H1 (cell line): ENCODE measurements at regions not wholly inside any gene's neighbourhood (a gene's known extent, or its start where the extent isn't known, plus 50 kb on each side); places are given as distances from the start of the nearest gene placed in this dataset.

ENCODE experiments used
- CTCF ChIP-seq, 3 experiments: IDR thresholded peaks; 1 replicate in 2 of 3; 2 replicates in 1 of 3; pipeline versions ENCODE4 v1.5.1 to v1.6.1; 2011; ENCODE audit warnings: low read length in 3 of 3, mild to moderate bottlenecking in 3 of 3, inconsistent platforms in 2 of 3, low read depth in 1 of 3, moderate library complexity in 1 of 3; ENCODE audit not compliant: insufficient read depth in 1 of 3; ENCODE audit errors: control extremely low read depth in 1 of 3
- POLR2A ChIP-seq, 2 experiments: IDR thresholded peaks; 1 replicate in 1 of 2; 2 replicates in 1 of 2; pipeline ENCODE4 v1.6.1; 2011; ENCODE audit warnings: low read depth in 2 of 2, low read length in 2 of 2, mild to moderate bottlenecking in 2 of 2; ENCODE audit errors: control extremely low read depth in 1 of 2
- SIRT6 ChIP-seq: IDR thresholded peaks from one replicate; pipeline ENCODE4 v1.7.1; 2012; ENCODE audit warnings: low read length, inconsistent platforms
- SP1 ChIP-seq: IDR thresholded peaks from 2 replicates; pipeline ENCODE4 v1.6.1; 2011; ENCODE audit warnings: low read depth, low read length
- USF2 ChIP-seq: IDR thresholded peaks from 2 replicates; pipeline ENCODE4 v1.6.1; 2011; ENCODE audit warnings: low read length, improper control_type of control experiment
- YY1 ChIP-seq: IDR thresholded peaks from 2 replicates; pipeline ENCODE4 v1.6.1; 2011; ENCODE audit warnings: low read depth, mild to moderate bottlenecking, low read length

- no peak for TF ChIP-seq CTCF (IDR thresholded peaks at IDR 0.05; ENCODE audit: control extremely low read depth in 1 of 3, insufficient read depth in 1 of 3, low read depth in 1 of 3, low read length in 3 of 3)
- no peak for TF ChIP-seq SIRT6
- TF ChIP-seq SP1 = no peak
- TF ChIP-seq USF2 = no peak
- TF ChIP-seq YY1 = no peak
- no peak for TF ChIP-seq POLR2A (IDR thresholded peaks at IDR 0.05; ENCODE audit: control extremely low read depth in 1 of 2, low read depth in 2 of 2, low read length in 2 of 2)
These were observed 849.1 kb downstream of the USP25 start for GRCh38 chr21:16578912-16579311.
